Lower leg skin (tissue), 3 donors: ENCODE measurements at regions not wholly inside any gene's neighbourhood (a gene's known extent, or its start where the extent isn't known, plus 50 kb on each side); places are given as distances from the start of the nearest gene placed in this dataset.

Source experiments
- CTCF ChIP-seq, 3 donors: fragments of 450-650 bp; IDR thresholded peaks; one replicate each; pipeline ENCODE4 v1.5.1; 2016; ENCODE audit warnings: antibody characterized with exemption in 3 of 3, mild to moderate bottlenecking in 3 of 3, moderate library complexity in 2 of 3
- POLR2A ChIP-seq, 2 donors: fragments of 450-650 bp; IDR thresholded peaks; one replicate each; pipeline ENCODE4 v1.6.1; 2016 to 2017; ENCODE audit warnings: antibody characterized with exemption in 2 of 2, mild to moderate bottlenecking in 1 of 2, moderate library complexity in 1 of 2

DNA sequence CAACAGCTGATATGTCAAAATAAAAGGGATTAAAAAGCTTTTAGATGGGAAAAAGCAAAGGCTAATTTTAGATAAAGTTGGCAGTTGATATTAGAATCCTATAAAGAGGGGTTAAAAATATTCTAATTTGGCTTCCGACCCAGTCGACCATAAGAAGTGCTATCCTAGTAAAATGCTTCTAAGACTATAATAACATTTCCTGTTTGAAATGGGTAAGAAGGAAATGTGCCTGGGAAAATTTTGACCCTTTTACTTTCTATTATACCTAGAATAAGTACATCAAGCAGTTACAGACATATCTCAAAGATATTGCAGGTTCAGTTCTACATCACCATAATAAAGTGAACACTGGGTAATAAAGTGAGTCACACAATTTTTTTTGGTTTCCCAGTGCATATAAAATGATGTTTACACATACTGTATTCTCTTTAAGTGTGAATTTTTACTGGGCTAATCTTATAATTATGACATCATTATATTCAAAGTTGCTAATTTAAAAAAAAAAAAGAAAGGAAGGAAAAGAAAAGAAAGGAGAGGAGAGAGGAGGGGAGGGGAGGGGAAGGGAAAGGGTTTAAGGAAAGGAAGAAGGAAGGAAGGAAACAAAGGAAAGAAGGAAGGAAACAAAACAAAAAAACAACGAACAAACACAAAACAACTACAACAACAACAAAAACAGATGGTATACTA lies 308.2 kb upstream of the NR5A2 start:
- no peak for TF ChIP-seq CTCF (IDR thresholded peaks at IDR 0.05)
- TF ChIP-seq POLR2A (IDR thresholded peaks at IDR 0.05), result no peak
